GDM1 (cell line): ENCODE measurements at regions not wholly inside any gene's neighbourhood (a gene's known extent, or its start where the extent isn't known, plus 50 kb on each side); places are given as distances from the start of the nearest gene placed in this dataset.

Experiments
- DNase-seq: peaks from one replicate; lab custom pipeline; 2025; lab: John Stamatoyannopoulos, UW

- DNase-seq: no peak
These were observed 49.9 kb upstream of the DAPK1 start for GRCh38 chr9:87447547-87448432.
